Mammary epithelial cell (primary cell): ENCODE measurements at regions not wholly inside any gene's neighbourhood (a gene's known extent, or its start where the extent isn't known, plus 50 kb on each side); places are given as distances from the start of the nearest gene placed in this dataset.

Experiments used
- CTCF ChIP-seq, 2 donors: IDR thresholded peaks in 1 of 2; conservative IDR thresholded peaks in 1 of 2; 2 replicates each; pipeline ENCODE4 v1.5.1; 2011 to 2012; ENCODE audit warnings: inconsistent platforms in 2 of 2, low read length in 2 of 2, mild to moderate bottlenecking in 2 of 2, control low read depth in 1 of 2, low read depth in 1 of 2; ENCODE audit not compliant: insufficient read depth in 1 of 2; ENCODE audit errors: extremely low read depth in 1 of 2
- EZH2 ChIP-seq: IDR thresholded peaks from 2 replicates; pipeline ENCODE4 v1.6.1; 2012; ENCODE audit warnings: low read length, inconsistent platforms, borderline replicate concordance

GRCh38 chr4:74632634-74633033 lies 161.7 kb downstream of the BTC start:
- TF ChIP-seq CTCF (conservative IDR thresholded peaks at IDR 0.05 in 1 of 2, IDR thresholded peaks at IDR 0.05 in 1 of 2; ENCODE audit: extremely low read depth in 1 of 2, insufficient read depth in 1 of 2, low read depth in 1 of 2, low read length in 2 of 2) (no peak), EZH2 (no peak)
